ENCODE measurements at regions not wholly inside any gene's neighbourhood (a gene's known extent, or its start where the extent isn't known, plus 50 kb on each side); places are given as distances from the start of the nearest gene placed in this dataset.
"Not testable (repeated sequence)": the region's sequence is repeated elsewhere in the genome, so short reads cannot be mapped to it uniquely, and the experiment has no call there.

DNA sequence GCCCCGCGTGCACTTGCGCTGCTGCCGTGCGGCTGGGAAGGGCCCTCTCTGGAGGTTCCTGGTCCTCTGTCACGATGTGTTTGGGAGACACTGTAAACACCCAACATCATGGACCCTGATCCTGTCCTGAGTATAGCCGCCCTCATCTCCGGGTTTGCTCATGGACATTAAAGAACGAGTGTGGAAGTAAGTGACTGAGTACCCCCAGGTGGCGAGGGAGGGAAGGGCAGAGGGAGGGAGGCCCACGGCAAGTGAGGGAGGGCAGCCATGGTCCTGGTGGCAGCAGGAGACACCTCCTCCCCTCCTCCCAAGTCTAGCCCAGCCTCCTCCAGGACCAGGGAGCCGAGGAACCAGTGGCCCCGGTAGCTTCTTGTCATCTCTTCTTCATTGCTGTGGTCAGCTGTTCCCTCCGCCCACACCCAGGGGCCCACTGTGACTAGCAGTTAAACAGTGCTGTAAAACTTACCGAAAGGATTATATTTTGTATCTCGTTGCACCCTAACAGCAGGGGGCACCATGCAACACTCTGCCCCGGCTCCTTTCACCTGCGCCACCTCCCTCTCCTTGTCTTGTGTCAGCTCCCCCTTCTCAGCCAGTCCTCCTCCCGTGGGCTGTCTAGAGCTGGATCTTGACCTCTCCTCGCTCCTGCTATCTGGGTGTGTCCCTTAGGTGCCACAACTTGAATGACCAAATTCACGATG is 566.5 kb upstream of the B3GAT1 start:
- DNase-seq (ENCODE audit: low spot score) = no peak

DNA sequence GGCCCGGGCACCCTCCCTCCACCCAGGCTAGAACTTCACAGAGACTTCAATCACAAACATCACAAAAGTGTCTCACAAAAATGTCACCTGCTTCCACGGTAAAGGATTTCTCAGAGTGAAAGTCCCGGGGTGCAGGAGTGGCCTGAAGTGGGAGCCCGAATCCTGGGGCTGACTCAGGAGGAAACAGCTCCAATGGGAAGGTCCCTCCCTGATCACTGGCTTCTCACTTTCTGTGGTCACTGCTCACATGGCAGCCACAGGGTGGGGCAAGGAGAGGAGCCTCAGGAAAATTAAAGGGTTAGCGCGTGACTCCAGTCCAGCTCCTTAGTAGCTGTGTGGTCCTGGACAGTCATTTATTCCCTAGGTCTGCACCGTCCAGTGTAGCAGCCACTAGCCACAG is 564.5 kb upstream of the B3GAT1 start:
- no peak for DNase-seq (ENCODE audit: low spot score)

GRCh38 chr11:134975866-134976376 is 563.9 kb upstream of the B3GAT1 start:
- no peak for DNase-seq (ENCODE audit: low spot score)

- no peak for DNase-seq (ENCODE audit: low spot score)
These were observed 561.8 kb upstream of the B3GAT1 start for GRCh38 chr11:134973801-134974200.

- DNase-seq (ENCODE audit: low spot score) = no peak
These were observed 559.3 kb upstream of the B3GAT1 start for GRCh38 chr11:134971381-134971780.

DNA sequence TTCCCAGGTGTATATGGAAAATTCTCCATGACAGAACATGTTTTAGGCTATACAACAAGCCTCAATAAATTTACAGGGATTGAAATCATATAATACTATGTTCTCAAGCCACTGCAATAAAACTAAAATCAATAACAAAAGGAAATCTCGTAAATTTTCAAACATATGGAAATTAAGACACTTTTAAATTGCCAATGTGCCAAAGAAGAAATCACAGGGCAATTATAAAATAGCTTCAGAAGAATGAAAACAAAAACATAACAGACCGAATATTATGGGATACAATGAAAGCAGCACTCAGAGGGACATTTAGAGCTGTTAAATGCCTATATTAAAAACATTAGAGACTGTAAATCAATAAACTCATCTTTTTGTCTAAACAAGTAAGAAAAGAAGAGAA is 555.7 kb upstream of the B3GAT1 start:
- no peak for DNase-seq (ENCODE audit: low spot score)

GRCh38 chr11:134961386-134961785 is 549.3 kb upstream of the B3GAT1 start:
- DNase-seq (ENCODE audit: low spot score) = not testable (repeated sequence)

- DNase-seq (ENCODE audit: low spot score) = no peak
These were observed 546.8 kb upstream of the B3GAT1 start for GRCh38 chr11:134958870-134959269.

GRCh38 chr11:134958336-134958640 is 546.2 kb upstream of the B3GAT1 start:
- DNase-seq (ENCODE audit: low spot score) = no peak

DNA sequence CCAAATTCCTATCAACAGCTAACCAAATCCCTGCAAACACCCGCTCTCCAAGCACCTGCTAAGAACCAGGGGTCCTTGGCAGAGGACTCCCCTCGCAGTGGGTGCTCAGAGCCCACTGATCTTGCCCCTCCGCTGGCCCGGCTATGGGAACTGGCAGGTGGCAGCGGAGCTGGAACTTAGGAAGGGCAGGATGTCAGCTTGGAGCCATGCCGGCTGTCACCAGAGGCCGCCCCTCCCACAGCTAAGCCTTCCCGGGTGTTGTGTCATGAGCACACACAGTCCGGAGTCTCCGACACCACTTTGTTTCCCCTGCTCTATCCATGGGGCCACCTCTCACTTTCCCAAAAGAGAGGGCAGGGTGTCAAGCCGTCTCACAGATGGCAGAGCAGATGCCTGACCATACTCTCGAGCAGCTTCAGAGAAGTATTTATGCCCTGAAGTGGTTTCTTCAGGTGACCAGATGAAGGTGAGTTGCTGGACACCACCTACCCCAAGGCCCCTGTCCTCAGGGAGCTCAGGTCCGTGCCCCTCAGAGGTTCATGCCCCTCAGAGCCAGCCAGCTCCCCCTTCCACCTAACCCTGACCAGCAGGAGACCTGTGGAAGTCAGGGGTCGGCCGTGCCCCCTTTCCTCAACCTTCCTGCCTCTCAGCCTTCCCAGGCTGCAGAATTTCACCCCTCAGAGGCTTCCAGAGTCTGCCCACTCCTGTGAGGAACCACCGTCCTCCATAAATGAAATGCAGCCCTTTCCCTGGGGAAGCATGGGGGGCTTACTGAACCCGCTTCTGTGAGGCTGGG is 545.7 kb upstream of the B3GAT1 start:
- DNase-seq (ENCODE audit: low spot score) = no peak

GRCh38 chr11:134956450-134957210 is 544.6 kb upstream of the B3GAT1 start:
- no peak for DNase-seq (ENCODE audit: low spot score)

GRCh38 chr11:134955970-134956369 is 543.9 kb upstream of the B3GAT1 start:
- not testable (repeated sequence) for DNase-seq (ENCODE audit: low spot score)

GRCh38 chr11:134955281-134955680 is 543.2 kb upstream of the B3GAT1 start:
- no peak for DNase-seq (ENCODE audit: low spot score)

DNA sequence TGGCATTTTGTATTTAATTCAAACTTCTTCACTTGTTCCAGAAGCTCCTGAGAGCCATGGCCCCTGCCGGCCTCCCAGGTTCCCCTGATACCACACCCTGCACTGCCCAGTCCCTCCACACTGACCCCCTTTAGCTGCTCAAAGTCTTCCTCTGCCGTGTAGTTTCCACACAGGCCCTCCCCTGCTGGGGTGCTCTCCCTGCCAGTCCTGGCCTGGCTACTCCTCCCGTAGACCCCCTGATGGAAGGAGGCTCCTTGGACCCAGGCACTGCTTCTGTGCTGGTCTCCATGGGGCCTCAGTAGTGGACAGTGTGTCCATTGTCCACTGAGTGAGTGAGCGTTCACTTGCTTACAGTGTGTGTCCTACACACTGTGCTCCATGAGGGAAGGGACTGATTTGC is 542.4 kb upstream of the B3GAT1 start:
- DNase-seq (ENCODE audit: low spot score) = not testable (repeated sequence)

DNA sequence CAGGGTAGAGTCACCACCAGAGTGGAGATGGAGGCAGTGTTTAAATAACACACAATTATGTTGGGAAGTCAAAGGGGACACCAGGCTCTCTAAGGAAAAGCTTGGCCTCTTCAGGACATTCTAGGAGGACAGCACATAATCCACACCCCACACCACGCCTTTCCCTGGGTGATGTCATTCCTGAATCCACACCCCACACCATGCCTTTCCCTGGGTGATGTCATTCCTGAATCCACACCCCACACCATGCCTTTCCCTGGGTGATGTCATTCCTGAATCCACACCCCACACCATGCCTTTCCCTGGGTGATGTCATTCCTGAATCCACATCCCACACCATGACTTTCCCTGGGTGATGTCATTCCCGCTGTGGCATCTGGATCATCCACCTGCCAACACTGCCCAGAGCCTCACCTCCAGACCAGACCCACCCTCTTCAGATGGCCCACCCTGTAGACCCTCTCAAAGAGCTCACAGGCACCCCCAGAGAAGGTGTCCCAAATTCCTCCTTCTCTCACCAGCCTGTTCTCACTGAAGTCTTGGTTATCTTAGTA is 541.5 kb upstream of the B3GAT1 start:
- not testable (repeated sequence) for DNase-seq (ENCODE audit: low spot score)

DNA sequence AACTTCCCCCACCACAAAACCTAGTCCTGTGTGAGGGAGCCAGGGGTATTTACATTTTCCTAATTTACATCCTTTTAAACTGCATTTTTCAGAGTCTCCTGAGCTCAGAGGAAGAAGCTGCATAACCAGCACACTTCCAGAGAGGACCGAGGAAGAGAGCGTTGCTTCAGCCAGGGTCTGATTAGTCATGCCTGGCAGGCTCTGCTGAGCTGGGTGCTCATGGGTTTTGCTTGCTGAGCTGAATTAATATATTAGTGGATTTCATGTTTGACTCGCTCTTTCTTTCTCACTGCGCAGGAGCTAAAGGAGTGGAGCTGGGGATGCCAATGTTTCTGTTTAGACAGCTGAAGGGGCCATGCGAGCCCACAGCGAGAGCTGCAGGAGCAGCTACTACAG is 539.3 kb upstream of the B3GAT1 start:
- DNase-seq (ENCODE audit: low spot score) = peak; percentile 24

- DNase-seq (ENCODE audit: low spot score) = no peak
These were observed 538.8 kb upstream of the B3GAT1 start for GRCh38 chr11:134950692-134951304.

GRCh38 chr11:134949121-134950090 is 537.4 kb upstream of the B3GAT1 start:
- DNase-seq (ENCODE audit: low spot score) = no peak

GRCh38 chr11:134947556-134947955 is 535.5 kb upstream of the B3GAT1 start:
- no peak for DNase-seq (ENCODE audit: low spot score)

DNA sequence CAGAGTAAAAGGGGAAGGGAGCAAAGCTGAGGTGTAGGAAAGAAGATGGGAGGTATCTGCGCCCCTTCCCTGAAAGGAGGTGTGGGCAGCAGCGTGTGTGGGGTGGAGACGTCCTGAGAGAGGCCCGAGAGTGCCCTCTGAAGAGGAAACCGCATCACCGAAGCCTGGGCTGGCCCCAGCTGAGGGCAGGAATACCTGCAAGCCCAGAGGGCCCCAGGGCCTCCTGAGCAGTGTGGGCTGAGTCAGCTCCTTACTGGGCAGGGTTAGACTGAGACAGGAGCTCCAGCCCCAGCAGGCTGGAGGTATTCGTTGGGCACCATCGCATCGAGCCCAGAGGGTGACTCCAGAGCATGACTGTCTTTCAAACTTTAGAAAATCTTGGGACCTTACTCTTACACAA is 534.0 kb upstream of the B3GAT1 start:
- DNase-seq (ENCODE audit: low spot score) = no peak

GRCh38 chr11:134944986-134945385 is 532.9 kb upstream of the B3GAT1 start:
- no peak for DNase-seq (ENCODE audit: low spot score)

Measured in globus pallidus (tissue), 1 donor.